ENCODE measurements at regions not wholly inside any gene's neighbourhood (a gene's known extent, or its start where the extent isn't known, plus 50 kb on each side); places are given as distances from the start of the nearest gene placed in this dataset.
"Not testable (repeated sequence)": the region's sequence is repeated elsewhere in the genome, so short reads cannot be mapped to it uniquely, and the experiment has no call there.

DNA sequence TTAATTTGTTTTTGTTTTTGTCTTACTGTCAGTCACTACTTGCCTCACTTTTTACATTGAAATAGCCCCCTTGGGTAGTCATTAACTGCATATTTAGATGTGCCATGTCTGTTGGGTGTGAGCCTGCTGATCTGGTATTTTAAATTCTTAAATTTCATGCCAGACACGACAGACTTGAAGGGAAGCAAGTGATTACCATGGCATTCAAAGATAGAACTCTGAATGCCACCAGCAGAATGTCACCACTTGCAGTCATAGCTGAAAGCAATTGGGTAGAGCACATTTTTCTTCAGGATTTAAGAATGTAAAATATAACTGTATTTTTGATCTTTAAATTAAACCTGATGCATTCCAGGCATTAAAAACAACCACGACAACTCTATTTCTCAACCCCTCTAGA is 396.5 kb upstream of the ATP10A start:
- no peak for DNase-seq

DNA sequence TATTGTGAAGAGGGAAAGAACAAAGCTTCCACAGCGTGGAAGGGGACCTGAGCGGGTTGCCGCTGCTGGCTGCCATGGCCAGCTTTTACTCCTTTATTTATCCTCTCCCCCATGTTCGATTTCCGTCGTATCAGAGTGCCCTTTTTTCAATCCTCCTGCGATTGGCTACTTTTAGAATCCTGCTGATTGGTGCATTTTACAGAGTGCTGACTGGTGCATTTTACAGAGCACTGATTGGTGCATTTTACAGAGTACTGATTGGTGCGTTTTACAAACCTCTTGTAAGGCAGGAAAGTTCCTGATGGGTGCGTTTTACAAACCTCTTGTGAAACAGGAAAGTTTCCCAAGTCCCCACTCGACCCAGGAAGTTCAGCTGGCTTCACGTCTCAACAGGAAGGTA is 381.7 kb upstream of the ATP10A start:
- DNase-seq: not testable (repeated sequence)

DNA sequence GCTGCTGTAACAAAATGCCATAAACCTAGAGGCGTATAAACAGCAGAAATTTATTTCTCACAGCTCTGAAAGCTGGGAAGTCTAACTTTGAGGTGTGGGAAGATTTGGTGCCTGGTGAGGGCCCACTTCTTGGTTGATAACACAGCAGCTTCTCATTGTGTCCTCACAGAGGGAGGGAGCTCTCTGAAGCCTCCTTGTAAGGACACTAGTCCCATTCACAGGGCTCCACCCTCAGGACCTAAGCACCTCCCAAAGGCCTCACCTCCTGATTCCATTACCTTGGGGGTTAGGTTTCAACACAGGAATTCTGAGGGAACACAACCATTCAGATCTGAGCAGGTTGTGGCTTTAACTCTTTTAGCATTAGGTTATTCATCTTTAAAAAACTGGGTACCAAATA is 380.3 kb upstream of the ATP10A start:
- no peak for DNase-seq

DNA sequence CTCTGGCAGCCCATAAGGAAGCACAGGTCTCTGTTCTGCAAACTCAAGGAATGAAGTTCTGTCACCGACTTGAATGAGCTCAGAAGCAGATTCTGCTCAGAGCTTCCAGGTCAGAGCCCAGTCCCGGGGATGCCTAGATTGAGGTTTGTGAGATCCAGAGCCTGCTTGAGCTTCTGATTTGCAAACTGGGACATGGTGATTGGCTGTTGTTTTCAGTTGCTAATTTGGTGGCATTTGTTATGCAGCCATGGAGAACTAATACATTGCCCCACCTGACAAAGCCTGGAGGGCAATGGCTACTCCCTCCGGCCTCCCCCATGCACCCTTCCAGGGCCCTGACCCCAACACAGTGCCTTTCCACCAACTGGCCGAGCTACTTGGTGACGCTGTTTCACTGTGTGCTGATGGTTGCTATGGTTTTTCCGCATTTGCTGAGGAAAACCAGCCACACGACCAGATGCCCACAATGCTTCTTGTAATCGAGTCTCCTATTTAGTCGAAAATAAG is 379.5 kb upstream of the ATP10A start:
- DNase-seq: no peak

DNA sequence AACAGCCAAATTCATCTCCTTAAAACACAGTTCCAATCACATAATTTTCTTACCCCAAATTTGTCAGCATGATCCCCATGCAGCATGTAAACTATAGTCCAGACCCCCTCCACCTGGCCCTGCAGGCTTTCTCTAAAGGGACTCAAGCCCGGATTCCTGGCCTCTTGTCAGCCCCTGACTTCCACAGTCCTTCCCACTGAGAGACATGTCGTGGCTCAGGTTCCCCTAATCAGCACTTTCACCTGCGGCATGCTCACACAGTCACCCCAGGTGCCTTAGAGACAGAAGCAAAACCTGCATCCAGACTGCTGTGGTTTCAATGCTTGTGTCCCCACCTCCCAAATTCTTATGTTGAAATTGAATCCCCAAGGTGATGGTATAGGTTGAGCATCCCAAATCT is 372.7 kb upstream of the ATP10A start:
- no peak for DNase-seq

DNA sequence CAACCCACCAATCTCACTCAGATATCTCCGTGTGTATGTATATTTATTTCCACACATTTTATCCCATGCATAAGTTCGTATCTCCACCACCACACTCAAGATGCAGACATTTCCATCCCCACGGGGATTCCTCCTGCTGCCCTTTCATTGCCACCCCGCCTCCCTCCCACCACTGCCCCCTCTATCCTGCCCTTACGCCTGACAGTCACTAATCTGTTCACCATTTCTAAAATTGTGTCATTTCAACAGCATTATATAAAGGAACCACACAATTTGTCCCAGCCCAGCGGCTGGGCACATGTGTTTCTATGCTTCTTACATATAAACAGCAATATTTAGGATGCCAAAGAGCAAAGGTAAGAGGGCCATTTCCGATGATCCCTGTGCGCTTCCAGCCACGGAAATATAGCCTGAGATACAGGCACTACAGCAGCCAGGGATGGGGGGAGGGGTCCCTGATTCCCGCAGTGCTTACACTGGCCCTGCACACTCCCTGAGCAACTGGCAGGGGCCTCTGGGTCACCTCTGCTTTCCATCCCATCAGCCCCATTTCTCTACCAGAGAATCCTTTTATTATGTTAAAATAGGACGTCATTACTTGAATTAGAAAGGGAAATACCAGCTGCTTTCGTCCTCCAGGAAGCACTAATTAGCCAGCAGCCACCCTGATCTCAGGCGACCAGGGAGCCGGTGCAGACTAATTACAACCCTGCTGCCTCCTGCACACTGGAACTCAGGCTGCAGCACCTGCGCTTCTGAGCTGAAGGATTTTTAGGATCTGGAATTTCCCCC is 372.0 kb upstream of the ATP10A start:
- no peak for DNase-seq

DNA sequence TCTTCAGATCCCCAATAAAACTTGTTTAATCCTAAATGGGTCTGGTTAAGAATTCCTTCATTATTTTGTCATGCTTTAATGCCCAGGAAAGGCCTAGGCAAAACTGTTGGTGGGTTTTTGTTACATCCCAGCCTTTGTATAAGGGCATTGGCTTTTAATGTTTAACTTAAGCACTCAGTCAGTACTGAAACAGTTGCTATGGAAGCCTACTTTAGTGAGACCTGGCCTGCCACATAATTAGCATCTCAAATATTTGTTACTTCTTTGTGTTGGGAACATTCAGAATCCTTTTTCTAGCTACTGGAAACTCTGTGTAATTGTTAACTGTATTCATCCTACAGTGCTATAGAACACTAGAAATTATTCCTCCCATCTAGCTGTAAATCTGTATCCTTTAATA is 369.6 kb upstream of the ATP10A start:
- DNase-seq: no peak

DNA sequence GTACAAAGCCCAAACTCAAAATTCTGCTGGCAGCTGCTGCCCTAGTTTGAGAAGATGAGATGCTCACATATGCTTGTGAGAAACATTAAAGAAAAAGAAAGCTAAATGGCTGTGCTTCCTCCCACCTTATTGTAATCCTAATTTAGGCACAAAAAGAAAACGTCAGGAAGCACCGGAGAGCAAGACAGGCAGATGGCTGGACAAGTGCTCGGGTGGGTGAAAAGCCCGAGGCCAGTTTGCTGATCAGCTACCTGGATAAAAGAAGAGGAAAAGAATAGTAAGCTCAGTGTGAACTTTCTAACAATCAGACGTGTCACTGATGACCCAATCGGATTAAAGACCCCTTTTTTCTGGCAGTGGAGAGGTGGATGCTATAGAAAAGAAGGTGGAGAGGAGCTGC is 368.0 kb upstream of the ATP10A start:
- DNase-seq: no peak

DNA sequence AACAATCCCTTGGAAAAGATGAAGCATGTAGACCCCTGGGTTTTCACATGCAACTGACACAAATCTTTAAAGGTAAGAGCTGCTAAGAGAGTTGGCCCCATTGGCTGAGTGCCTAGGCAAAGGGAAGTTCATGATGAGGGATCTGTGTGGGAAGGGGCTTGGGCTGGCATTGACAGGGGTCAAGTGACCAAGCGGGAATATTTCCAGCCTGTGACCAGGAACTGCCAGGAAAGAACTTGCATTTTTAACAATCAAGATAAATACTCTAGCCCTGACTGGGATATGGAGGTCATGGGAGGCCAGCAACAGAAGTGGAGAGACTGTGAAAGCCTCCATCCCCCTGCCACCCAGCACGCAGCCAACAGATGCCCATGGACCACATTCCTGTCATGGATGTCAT is 361.1 kb upstream of the ATP10A start:
- DNase-seq: no peak

DNA sequence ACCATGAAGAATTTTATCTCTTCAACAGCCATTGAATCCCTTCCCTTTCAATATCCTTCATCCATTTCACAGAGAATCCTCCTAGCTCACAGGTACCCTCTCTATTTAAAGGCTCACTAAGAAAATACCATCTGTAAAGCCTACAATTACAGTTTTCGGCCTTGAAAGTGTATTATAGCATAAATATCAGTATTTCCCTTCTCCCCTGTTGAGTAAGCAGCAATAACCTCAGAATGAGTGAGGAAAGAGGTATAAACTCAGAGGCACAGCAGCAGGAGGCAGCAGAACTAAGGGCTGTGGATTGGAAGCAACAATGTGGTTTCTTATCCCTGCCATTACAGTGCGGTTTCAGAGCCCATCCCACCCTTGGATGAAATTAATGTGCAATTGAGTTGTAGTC is 360.6 kb upstream of the ATP10A start:
- DNase-seq: no peak

DNA sequence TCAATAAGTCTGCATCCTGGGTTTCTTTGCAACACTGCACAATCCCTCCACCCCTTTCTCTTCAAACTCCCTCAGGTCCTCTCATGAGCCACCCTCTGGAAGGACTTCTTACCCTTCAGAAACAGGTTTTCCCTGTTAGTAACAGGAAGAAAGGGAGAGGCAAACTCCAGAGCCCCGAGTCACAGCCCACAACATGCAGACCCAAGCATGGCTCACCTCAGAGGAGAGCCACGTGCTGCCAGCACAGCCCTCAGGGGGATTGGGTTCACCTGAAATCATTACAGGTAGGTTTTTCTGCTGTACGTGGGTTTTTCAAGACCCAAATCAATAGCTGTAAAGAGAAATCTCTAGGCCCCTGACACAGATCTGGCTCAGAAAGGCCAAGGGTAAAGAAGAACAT is 359.7 kb upstream of the ATP10A start:
- DNase-seq: no peak

DNA sequence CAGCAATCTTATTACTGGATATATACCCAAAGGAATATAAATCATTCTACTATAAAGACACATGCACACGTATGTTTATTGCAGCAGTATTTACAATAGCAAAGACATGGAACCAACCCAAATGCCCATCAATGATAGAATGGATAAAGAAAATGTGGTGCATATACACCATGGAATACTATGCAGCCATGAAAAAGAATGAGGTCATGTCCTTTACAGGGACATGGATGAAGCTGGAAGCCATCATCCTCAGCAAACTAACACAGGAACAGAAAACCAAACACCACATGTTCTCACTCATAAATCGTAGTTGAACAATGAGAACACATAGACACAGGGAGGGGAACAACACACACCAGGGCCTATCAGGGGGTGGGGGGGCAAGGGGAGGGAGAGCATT is 353.9 kb upstream of the ATP10A start:
- not testable (repeated sequence) for DNase-seq

DNA sequence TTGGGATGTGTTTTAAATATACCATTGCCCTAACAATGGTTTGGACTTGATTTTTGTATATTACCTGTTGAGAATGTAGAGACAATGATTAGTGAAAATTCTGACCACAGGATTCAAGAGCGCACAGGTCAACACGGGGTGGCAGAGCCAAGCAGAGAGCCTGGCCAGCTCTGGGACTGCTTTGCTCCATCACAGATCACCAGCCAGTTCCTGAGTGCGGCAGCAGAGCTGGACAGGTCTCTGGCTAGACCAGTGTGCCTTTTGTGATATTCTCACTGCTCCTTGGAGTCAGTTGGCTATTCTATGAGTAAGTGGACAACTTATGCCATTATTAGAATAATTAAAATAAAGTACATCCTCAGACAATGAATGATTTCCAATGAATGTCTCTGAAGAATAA is 351.2 kb upstream of the ATP10A start:
- no peak for DNase-seq

DNA sequence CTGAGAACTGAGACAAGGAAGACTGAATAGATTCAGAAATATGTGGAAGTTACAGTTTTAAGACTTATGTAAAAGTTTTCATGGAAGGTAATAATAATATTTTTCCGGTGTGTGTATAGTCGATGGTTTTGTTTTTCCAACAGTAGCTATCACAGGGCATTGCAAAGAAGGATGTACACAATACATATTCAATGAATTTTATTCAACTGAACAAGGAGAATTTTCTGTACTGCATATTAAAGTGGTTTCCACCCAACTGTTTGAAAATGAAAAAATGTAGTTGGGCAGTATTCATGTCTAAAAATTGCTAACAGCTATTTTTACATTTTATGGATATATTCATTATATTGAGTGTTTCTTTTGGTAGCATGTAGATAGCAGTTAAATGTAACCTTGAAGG is 350.3 kb upstream of the ATP10A start:
- no peak for DNase-seq

DNA sequence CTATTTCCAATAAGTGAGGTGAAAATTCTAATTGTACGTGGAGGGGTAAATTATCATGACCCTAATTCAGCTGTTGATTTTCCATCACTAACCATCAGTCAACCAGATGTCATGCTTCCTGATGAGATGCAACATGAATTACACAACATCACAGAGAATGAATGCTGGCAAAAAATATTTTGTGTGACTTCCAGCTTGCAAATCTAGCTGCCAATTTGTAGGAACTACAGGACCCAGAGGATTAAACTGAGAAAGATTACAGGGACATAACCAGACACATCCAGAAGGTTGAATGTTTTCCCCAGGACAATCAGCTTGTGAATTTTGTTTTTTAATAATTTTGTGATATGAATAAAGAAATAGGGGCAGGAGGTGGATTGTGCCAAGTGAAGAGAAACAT is 349.0 kb upstream of the ATP10A start:
- DNase-seq: no peak

DNA sequence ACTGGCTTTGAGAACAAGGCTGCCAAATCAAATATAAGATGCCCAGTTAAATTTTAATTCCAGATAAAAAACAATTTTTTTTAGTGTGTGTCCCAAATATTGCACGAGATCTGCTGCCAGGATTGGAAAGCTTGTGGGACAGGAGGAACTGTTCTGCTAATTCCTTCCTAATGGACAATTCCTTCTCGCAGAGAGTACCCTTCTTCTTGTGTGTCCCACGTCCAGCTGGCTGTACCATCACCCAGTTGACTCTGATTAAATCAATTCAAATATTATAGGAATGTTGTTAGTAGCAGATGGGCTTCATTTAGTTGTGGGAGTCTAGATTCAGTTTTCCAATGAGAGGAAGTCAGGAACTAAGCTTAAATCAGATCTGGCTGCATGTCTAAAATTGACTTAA is 347.9 kb upstream of the ATP10A start:
- DNase-seq: no peak

DNA sequence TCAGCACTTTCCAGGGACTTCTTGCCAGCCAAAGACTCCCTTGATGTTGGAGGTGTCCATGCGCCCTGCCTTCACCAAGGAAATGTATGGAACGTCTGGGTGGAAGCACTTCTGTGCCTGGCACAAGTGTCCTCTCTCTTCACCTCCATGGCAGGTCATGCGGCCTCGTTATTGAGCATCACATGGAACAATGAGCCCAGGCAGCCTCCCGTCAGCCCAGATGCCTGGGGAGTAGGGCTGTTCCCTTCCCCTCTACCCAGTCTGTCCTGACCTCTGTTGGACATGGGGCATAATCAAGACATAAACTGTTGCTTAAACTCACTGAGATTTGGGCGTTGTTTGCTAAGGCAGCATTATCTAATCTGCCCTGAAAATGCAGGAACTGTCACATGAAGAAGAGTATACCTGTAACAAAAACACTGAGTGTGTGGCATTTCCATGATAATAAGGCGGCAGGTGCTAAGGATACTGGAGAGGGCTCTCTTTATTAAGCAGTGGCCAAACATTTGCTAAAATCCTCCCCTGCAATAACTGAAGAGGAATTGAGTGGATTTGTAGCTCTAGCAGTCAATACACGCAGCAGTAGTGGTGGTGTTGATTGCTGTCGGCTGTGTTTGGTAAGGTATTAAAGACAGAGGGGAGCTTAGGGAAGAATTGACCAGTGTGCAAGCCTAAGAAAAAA is 338.2 kb upstream of the ATP10A start:
- no peak for DNase-seq

DNA sequence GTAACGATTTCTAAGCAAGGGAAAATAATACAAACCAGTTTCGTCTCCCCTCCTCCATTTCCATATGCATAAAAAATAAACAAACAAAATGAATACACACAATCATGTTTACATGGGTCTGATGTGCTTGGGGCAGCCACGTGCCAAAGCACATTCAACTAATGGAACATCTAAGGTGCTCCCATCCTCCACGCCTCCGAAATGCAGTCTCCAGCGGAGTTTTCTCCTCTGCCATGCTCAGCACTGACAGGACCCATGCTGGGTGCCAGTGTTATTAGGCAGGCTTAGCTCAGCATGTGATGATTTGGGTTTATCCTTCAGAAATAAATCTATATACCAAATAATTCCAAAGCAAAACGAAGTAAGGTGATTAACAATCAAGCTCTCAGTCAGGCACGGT is 337.3 kb upstream of the ATP10A start:
- no peak for DNase-seq

DNA sequence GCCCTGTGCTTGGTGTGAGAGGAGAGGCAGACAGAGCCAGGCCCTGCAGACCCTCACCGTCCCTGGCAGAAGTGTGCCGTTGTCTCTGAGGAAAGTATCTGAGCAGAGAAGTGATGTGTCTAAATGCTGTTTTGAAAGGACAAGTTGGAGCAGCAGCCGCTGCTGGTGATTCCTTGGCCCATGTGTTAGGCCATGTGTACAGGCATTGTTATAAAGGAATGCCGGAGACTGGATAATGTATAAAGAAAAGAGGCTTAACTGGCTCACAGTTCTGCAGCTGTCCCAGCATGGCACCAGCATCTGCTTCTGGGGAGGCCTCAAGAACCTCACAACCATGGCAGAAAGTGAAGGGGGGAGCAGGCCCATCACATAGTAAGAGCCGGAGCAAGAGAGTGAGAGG is 334.6 kb upstream of the ATP10A start:
- DNase-seq: no peak

DNA sequence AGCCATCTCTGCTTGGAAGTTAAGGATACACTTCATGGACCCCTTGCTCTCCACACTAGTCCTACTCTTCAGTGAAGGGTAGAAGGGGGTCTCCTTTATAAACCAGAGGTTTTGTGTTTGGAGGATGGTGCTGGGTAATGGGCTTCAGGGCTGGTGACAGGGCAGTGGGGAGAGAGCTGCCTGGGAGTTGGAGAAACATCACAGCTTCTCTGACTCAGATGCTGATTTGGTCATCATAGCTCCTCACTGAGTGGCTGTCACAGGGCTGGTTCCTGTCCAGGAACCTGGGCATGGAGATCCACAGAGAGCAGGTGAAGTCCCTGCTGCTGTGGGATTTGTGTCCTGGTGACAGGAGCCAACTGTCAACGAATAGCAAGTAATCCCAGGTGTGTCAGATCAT is 333.9 kb upstream of the ATP10A start:
- DNase-seq: no peak

DNA sequence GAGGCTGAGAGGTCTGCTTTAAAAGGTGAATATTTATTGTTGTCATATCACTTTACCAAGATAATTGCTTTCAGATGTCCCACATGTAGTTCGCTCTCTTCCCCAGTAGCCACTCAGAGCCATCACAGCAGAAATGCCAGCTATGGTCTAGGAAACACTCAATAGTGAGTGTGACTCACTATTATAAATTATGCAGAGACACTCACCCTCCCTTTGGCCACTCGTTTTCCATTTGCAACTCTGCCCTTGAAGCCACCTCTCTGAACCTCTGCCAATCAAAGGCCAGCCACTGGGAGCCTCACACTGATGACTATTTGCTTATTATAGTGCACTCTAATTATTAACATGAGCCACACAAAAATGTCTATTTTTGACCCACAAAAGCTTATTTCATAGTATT is 328.1 kb upstream of the ATP10A start:
- no peak for DNase-seq

DNA sequence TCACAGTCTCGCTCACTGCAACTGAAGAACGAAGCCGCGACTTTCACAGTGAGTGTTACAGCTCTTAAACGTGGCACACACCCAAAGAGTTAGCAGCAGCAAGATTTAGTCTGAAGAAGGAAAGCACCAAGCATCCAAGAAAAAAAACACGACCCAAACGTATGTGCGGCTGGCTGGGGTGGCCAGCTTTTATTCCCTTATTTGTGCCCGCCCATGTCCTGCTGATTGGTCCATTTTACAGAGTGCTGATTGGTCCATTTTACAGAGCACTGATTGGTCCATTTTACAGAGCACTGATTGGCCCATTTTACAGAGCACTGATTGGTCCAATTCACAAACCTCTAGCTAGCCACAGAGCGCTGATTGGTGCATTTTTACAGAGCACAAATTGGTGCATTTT is 323.0 kb upstream of the ATP10A start:
- DNase-seq: not testable (repeated sequence)

DNA sequence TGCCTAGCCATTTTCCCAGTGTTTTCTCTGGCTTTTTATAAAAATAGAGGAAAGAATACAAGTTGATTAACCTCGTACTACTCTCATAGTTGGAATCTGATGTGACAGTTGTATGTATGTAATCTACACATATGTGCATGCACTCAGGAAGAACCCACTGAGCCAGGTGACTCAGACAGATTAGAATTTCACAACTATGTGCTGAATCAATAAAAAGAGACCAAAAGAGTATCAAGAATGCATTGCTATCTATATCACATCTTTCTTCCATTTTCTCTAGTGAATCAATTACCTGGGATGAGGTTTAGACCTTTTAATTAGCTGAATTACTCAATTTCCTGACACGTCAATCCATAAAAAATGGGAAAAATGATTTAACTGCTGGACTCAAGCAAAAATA is 319.3 kb upstream of the ATP10A start:
- no peak for DNase-seq

DNA sequence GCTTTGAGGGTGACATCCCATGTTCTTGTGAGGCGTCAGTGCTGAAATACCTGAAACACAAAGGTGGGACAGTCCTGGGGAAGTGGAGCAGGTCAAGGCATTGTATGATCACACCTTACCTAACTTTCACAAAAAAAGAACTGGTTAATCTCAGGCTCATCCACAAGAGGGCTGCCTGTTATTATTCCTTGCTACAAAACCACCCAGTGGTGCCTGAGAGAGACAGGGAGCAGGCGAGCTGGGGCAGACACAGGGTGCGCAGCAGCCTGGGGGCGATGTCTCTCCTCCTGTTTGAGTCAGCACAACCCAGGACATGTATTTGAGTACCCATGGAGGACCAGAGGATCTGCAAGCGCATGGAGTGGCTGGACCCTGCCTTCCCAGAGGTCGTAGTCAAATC is 316.8 kb upstream of the ATP10A start:
- no peak for DNase-seq
